IPS DF 19.7 (cell line): ENCODE measurements at regions not wholly inside any gene's neighbourhood (a gene's known extent, or its start where the extent isn't known, plus 50 kb on each side); places are given as distances from the start of the nearest gene placed in this dataset.
"Not testable (repeated sequence)": the region's sequence is repeated elsewhere in the genome, so short reads cannot be mapped to it uniquely, and the experiment has no call there.

Source experiments
- DNase-seq: peaks from one replicate; pipeline ENCODE4 v3.0.0-alpha.2; 2013; ENCODE audit warnings: low read depth, low spot score

GRCh38 chr11:10955616-10956015, 97.8 kb upstream of the ZBED5 start:
- DNase-seq = no peak

- DNase-seq = no peak
Measured at GRCh38 chr11:10954184-10954583, 96.3 kb upstream of the ZBED5 start.

- DNase-seq = no peak
Measured at GRCh38 chr11:10952872-10953271, 95.0 kb upstream of the ZBED5 start.

GRCh38 chr11:10947935-10948334, 90.1 kb upstream of the ZBED5 start:
- DNase-seq = not testable (repeated sequence)

GRCh38 chr11:10946072-10946471, 88.2 kb upstream of the ZBED5 start:
- DNase-seq = no peak

- no peak for DNase-seq
Measured at GRCh38 chr11:10945196-10945595, 87.3 kb upstream of the ZBED5 start.

- DNase-seq = no peak
Measured at GRCh38 chr11:10943968-10944367, 86.1 kb upstream of the ZBED5 start.

- DNase-seq = no peak
Measured at GRCh38 chr11:10942620-10943019, 84.8 kb upstream of the ZBED5 start.

- no peak for DNase-seq
Measured at GRCh38 chr11:10941871-10942270, 84.0 kb upstream of the ZBED5 start.

GRCh38 chr11:10941414-10941813, 83.6 kb upstream of the ZBED5 start:
- no peak for DNase-seq

- no peak for DNase-seq
Measured at GRCh38 chr11:10938650-10939387, 81.0 kb upstream of the ZBED5 start.

- DNase-seq = no peak
Measured at GRCh38 chr11:10938231-10938630, 80.4 kb upstream of the ZBED5 start.

- DNase-seq = no peak
Measured at GRCh38 chr11:10937385-10937771, 79.5 kb upstream of the ZBED5 start.

GRCh38 chr11:10936626-10937384, 79.0 kb upstream of the ZBED5 start:
- no peak for DNase-seq

GRCh38 chr11:10935015-10935559, 77.2 kb upstream of the ZBED5 start:
- no peak for DNase-seq

- DNase-seq = no peak
Measured at GRCh38 chr11:10934293-10934860, 76.5 kb upstream of the ZBED5 start.

- DNase-seq = no peak
Measured at GRCh38 chr11:10933455-10934292, 75.8 kb upstream of the ZBED5 start.

GRCh38 chr11:10932976-10933375, 75.1 kb upstream of the ZBED5 start:
- no peak for DNase-seq

GRCh38 chr11:10931761-10932670, 74.2 kb upstream of the ZBED5 start:
- no peak for DNase-seq

- DNase-seq = no peak
Measured at GRCh38 chr11:10930972-10931760, 73.3 kb upstream of the ZBED5 start.
